ENCODE measurements at regions not wholly inside any gene's neighbourhood (a gene's known extent, or its start where the extent isn't known, plus 50 kb on each side); places are given as distances from the start of the nearest gene placed in this dataset.

- POLR2A ChIA-PET, result no interaction called here
- Histone ChIP-seq H3K9me3 (0 out of 3 replicates have a peak, but pooled peaks cover 6% of the 10 kb centered on the region), H3K4me2 (no peak overlapping the region), H3K4me3 (no peak overlapping the region), H3K27ac (no peak overlapping the region), H3K4me1 (no peaks in the 10 kb centered on the region)
- no peak for TF ChIP-seq HOXA7 (CRISPR knock-in tag; IDR thresholded peaks at IDR 0.05)
- TF ChIP-seq BHLHE40 (IDR thresholded peaks at IDR 0.05; ENCODE audit: low read depth, low read length), result no peak
- TF ChIP-seq RCOR1 (IDR thresholded peaks at IDR 0.05; ENCODE audit: low read depth, low read length), result no peak
- no peak for TF ChIP-seq CHD2 (IDR thresholded peaks at IDR 0.05; ENCODE audit: low read length, partially characterized antibody)
- TF ChIP-seq TP53 (CRISPR knock-in tag; IDR thresholded peaks at IDR 0.05), result no peak
- TF ChIP-seq CHD4 (IDR thresholded peaks at IDR 0.05; ENCODE audit: borderline replicate concordance), result no peak
- no peak for TF ChIP-seq RFX5 (IDR thresholded peaks at IDR 0.05)
- TF ChIP-seq MAX (IDR thresholded peaks at IDR 0.05), result no peak
- TF ChIP-seq EP300 (IDR thresholded peaks at IDR 0.05), result no peak
- no peak for TF ChIP-seq HMGXB4 (CRISPR knock-in tag; IDR thresholded peaks at IDR 0.05; ENCODE audit: borderline replicate concordance)
- no peak for TF ChIP-seq MAFK (IDR thresholded peaks at IDR 0.05; ENCODE audit: partially characterized antibody)
- no peak for TF ChIP-seq POLR2AphosphoS2 (conservative IDR thresholded peaks at IDR 0.05; ENCODE audit: low read length)
- no peak for TF ChIP-seq MYC (IDR thresholded peaks at IDR 0.05; ENCODE audit: borderline replicate concordance, low read length)
- TF ChIP-seq KDM1A (IDR thresholded peaks at IDR 0.05; ENCODE audit: low read depth), result no peak
- no peak for TF ChIP-seq EHF (CRISPR knock-in tag; IDR thresholded peaks at IDR 0.05)
- TF ChIP-seq ZFP36 (IDR thresholded peaks at IDR 0.05; ENCODE audit: borderline replicate concordance, partially characterized antibody), result no peak
- no peak for TF ChIP-seq POLR2A (IDR thresholded peaks at IDR 0.05; ENCODE audit: low read length)
- no peak for TF ChIP-seq HOXB13 (CRISPR knock-in tag; IDR thresholded peaks at IDR 0.05; ENCODE audit: low read depth)
- TF ChIP-seq HOXB5 (CRISPR knock-in tag; IDR thresholded peaks at IDR 0.05), result no peak
- no peak for TF ChIP-seq NR3C1 (IDR thresholded peaks at IDR 0.05)
- no peak for FAIRE-seq
- CTCF ChIA-PET, result no interaction called here
- WGBS (ENCODE audit: missing lambda C conversion rate), result 5% methylated on average over 3 of the region's 3 CpGs
- ATAC-seq, result no peak
- DNase-seq (ENCODE audit: low read depth in 1 of 2, low spot score in 1 of 2), result no peak
Observed at GRCh38 chr19:31586282-31586681, 237.0 kb upstream of the TSHZ3 start.

- POLR2A ChIA-PET, result no interaction called here
- TF ChIP-seq NPAS2 (CRISPR knock-in tag; IDR thresholded peaks at IDR 0.05; ENCODE audit: borderline replicate concordance), result no peak
- no peak for TF ChIP-seq GATA3 (IDR thresholded peaks at IDR 0.05; ENCODE audit: borderline replicate concordance)
- no peak for TF ChIP-seq SREBF2 (IDR thresholded peaks at IDR 0.05)
- TF ChIP-seq EP300 (IDR thresholded peaks at IDR 0.05), result no peak
- TF ChIP-seq ATOH8 (CRISPR knock-in tag; IDR thresholded peaks at IDR 0.05; ENCODE audit: low read depth), result no peak
- no peak for TF ChIP-seq HOXB5 (CRISPR knock-in tag; IDR thresholded peaks at IDR 0.05)
- no peak for TF ChIP-seq FOSB (CRISPR knock-in tag; IDR thresholded peaks at IDR 0.05)
- no peak for TF ChIP-seq HDAC2 (IDR thresholded peaks at IDR 0.05)
- H3K4me1 ChIP-seq, result no peaks in the 10 kb centered on the region
- no peak overlapping the region for H3K4me2 ChIP-seq
- CTCF ChIA-PET, result no interaction called here
- 43% methylated on average over 7 of the region's 7 CpGs for WGBS (ENCODE audit: missing lambda C conversion rate)
- DNase-seq (ENCODE audit: low read depth in 1 of 2, low spot score in 1 of 2) (no peak), ATAC-seq (no peak), FAIRE-seq (no peak)
- H3K4me3 ChIP-seq, result no peak overlapping the region
- peaks cover 6% of the 10 kb centered on the region; the same call in 1 of the 3 replicates for H3K9me3 ChIP-seq
- no peak overlapping the region for H3K27ac ChIP-seq
Observed at GRCh38 chr19:31589109-31589508, 239.9 kb upstream of the TSHZ3 start.

Measured in A549 (cell line).